Panc1 (cell line): ENCODE measurements at regions not wholly inside any gene's neighbourhood (a gene's known extent, or its start where the extent isn't known, plus 50 kb on each side); places are given as distances from the start of the nearest gene placed in this dataset.

Source experiments
- ATAC-seq: fragments of 200-7000 bp; cut with Tn5 transposase; 2 replicates; pipeline ENCODE4 v1.9.1; 2020; ENCODE audit warnings: mild to moderate bottlenecking, moderate library complexity
- BruUV-seq: library from RNA; stranded (reverse); fragments of 400-500 nt; replicated peaks from 2 replicates; lab custom pipeline; 2021; lab: Mats Ljungman, UMichigan
- CTCF ChIA-PET: fragments of 300-600 bp; sonication (Branson Sonifier 250); formaldehyde crosslinking; loops from one replicate; lab custom pipeline; 2022; ENCODE audit warnings: antibody characterized with exemption; lab: Charles Lee
- POLR2A ChIA-PET: fragments of 300-600 bp; sonication (Branson Sonifier 250); formaldehyde crosslinking; loops from one replicate; lab custom pipeline; 2022; ENCODE audit warnings: antibody characterized with exemption; lab: Charles Lee
- DNase-seq: peaks from one replicate; pipeline ENCODE4 v3.0.0-alpha.2; 2010; ENCODE audit warnings: low read depth, low spot score
- H3K27ac ChIP-seq: 2 replicates; pipeline ENCODE4 v1.5.1; 2011; ENCODE audit warnings: mild to moderate bottlenecking, low read length, inconsistent platforms
- H3K27me3 ChIP-seq: fragments of 200-500 bp; sonication (Bioruptor generic); 2 replicates; pipeline ENCODE4 v1.6.0; 2014; ENCODE audit warnings: low read length, inconsistent platforms; ENCODE audit not compliant: control insufficient read depth, insufficient read depth
- H3K36me3 ChIP-seq: fragments of 200-500 bp; sonication (Bioruptor generic); 2 replicates; pipeline ENCODE4 v1.5.1; 2014; ENCODE audit warnings: inconsistent platforms, mild to moderate bottlenecking, low read length, moderate library complexity; ENCODE audit not compliant: control insufficient read depth, insufficient read depth
- H3K4me1 ChIP-seq: 2 replicates; pipeline ENCODE4 v1.5.1; 2011; ENCODE audit warnings: inconsistent platforms, mild to moderate bottlenecking, low read length, moderate library complexity; ENCODE audit not compliant: control insufficient read depth, insufficient read depth
- H3K4me3 ChIP-seq, 2 experiments: 2 replicates each; pipeline ENCODE4 v1.5.1; 2011 to 2012; ENCODE audit warnings: low read depth in 2 of 2, low read length in 2 of 2, mild to moderate bottlenecking in 2 of 2, inconsistent platforms in 1 of 2, moderate library complexity in 1 of 2
- H3K9me3 ChIP-seq: fragments of 200-500 bp; sonication (Bioruptor generic); 2 replicates; pipeline ENCODE4 v1.5.1; 2014; ENCODE audit warnings: low read depth, mild to moderate bottlenecking, inconsistent platforms, low read length, moderate library complexity; ENCODE audit not compliant: control insufficient read depth, insufficient read depth
- CTCF ChIP-seq: fragments of 450-650 bp; IDR thresholded peaks from 2 replicates; pipeline ENCODE4 v1.5.1; 2017; ENCODE audit warnings: mild to moderate bottlenecking
- POLR2AphosphoS5 ChIP-seq: IDR thresholded peaks from 2 replicates; pipeline ENCODE4 v1.6.1; 2012; ENCODE audit warnings: mild to moderate bottlenecking, low read depth, low read length, moderate library complexity
- SIN3A ChIP-seq: IDR thresholded peaks from 2 replicates; pipeline ENCODE4 v1.6.1; 2012; ENCODE audit warnings: low read depth, mild to moderate bottlenecking, low read length, moderate library complexity, borderline replicate concordance; ENCODE audit not compliant: insufficient read depth
- TCF7L2 ChIP-seq: IDR thresholded peaks from 2 replicates; pipeline ENCODE4 v1.6.1; 2011; ENCODE audit warnings: mild to moderate bottlenecking, low read depth, low read length, inconsistent platforms
- in situ Hi-C: cut with HindIII; loops from 2 replicates; pipeline ENCODE4 v1.10.0; 2016; ENCODE audit warnings: low sequenced_read_pairs, low pct_unique_long_range_greater_than_20kb
- intact Hi-C: fragments of 100-400 bp; cut with micrococcal nuclease; formaldehyde crosslinking; loops from one replicate; pipeline ENCODE4 v1.10.0; 2022; ENCODE audit not compliant: unreplicated experiment
- TF ChIP-seq, protein P1 (sequence below), 2 experiments: IDR thresholded peaks; 2 replicates each; pipeline ENCODE4 v1.6.1; 2011 to 2012; ENCODE audit warnings: low read depth in 2 of 2, control low read depth in 1 of 2, low read length in 1 of 2, mild to moderate bottlenecking in 1 of 2, moderate library complexity in 1 of 2; ENCODE audit not compliant: insufficient read depth in 1 of 2

DNA sequence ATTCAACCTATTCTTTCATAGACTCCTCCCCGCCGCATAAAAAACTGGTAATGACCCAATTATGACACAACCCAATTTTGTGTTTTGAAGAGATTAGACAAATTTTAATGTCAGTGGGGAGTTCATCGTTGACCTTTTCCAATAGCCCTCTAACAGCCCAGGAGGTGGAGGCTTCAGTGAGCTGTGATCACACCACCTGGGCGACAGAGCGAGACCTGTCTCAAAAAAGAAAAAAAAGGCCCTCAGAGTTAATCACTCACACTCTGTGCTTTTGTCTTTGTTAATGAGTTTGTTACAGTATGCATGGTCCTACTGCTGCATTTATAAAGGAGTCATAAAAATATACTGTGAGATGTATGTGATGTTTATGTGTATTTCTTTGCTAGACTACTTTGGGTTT, 510.6 kb downstream of the CPS1 start:
- TF ChIP-seq SIN3A (no peak), CTCF (no peak), TCF7L2 (no peak), POLR2AphosphoS5 (no peak)
- TF ChIP-seq, protein P1, sequence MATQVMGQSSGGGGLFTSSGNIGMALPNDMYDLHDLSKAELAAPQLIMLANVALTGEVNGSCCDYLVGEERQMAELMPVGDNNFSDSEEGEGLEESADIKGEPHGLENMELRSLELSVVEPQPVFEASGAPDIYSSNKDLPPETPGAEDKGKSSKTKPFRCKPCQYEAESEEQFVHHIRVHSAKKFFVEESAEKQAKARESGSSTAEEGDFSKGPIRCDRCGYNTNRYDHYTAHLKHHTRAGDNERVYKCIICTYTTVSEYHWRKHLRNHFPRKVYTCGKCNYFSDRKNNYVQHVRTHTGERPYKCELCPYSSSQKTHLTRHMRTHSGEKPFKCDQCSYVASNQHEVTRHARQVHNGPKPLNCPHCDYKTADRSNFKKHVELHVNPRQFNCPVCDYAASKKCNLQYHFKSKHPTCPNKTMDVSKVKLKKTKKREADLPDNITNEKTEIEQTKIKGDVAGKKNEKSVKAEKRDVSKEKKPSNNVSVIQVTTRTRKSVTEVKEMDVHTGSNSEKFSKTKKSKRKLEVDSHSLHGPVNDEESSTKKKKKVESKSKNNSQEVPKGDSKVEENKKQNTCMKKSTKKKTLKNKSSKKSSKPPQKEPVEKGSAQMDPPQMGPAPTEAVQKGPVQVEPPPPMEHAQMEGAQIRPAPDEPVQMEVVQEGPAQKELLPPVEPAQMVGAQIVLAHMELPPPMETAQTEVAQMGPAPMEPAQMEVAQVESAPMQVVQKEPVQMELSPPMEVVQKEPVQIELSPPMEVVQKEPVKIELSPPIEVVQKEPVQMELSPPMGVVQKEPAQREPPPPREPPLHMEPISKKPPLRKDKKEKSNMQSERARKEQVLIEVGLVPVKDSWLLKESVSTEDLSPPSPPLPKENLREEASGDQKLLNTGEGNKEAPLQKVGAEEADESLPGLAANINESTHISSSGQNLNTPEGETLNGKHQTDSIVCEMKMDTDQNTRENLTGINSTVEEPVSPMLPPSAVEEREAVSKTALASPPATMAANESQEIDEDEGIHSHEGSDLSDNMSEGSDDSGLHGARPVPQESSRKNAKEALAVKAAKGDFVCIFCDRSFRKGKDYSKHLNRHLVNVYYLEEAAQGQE (IDR thresholded peaks at IDR 0.05; ENCODE audit: insufficient read depth in 1 of 2, low read depth in 2 of 2, low read length in 1 of 2) = no peak
- in situ Hi-C loops = no loop called here
- Histone ChIP-seq H3K36me3 (no peaks in the 10 kb centered on the region), H3K4me1 (no peaks in the 10 kb centered on the region), H3K27ac (no peak overlapping the region), H3K9me3 (no peaks in the 10 kb centered on the region), H3K4me3 (no peak overlapping the region), H3K27me3 (no peaks in the 10 kb centered on the region)
- ChIA-PET POLR2A (no interaction called here), CTCF (no interaction called here)
- intact Hi-C loops = no loop called here
- no peak for ATAC-seq
- no TSS peak for BruUV-seq
- DNase-seq = no peak

GRCh38 chr2:211068108-211068780, 511.8 kb downstream of the CPS1 start:
- ChIA-PET CTCF (no interaction called here), POLR2A (no interaction called here)
- H3K4me1 ChIP-seq = no peaks in the 10 kb centered on the region
- no peaks in the 10 kb centered on the region for H3K36me3 ChIP-seq
- TF ChIP-seq TCF7L2 (no peak), SIN3A (no peak), POLR2AphosphoS5 (no peak), CTCF (no peak)
- TF ChIP-seq, protein P1 (IDR thresholded peaks at IDR 0.05; ENCODE audit: insufficient read depth in 1 of 2, low read depth in 2 of 2, low read length in 1 of 2) = no peak
- ATAC-seq = no peak
- no peak for DNase-seq
- intact Hi-C loops (no loop called here), in situ Hi-C loops (no loop called here)
- no peak overlapping the region for H3K27ac ChIP-seq
- BruUV-seq = no TSS peak
- H3K9me3 ChIP-seq = no peaks in the 10 kb centered on the region
- no peak overlapping the region for H3K4me3 ChIP-seq
- no peaks in the 10 kb centered on the region for H3K27me3 ChIP-seq
